GM19324 (cell line): ENCODE measurements at regions not wholly inside any gene's neighbourhood (a gene's known extent, or its start where the extent isn't known, plus 50 kb on each side); places are given as distances from the start of the nearest gene placed in this dataset.

Experiments
- ATAC-seq: cut with Tn5 transposase; IDR thresholded peaks from one replicate; pipeline ENCODE4 v1.9.1; 2021; ENCODE audit warnings: mild to moderate bottlenecking, moderate library complexity; ENCODE audit not compliant: unreplicated experiment, low FRiP score

DNA sequence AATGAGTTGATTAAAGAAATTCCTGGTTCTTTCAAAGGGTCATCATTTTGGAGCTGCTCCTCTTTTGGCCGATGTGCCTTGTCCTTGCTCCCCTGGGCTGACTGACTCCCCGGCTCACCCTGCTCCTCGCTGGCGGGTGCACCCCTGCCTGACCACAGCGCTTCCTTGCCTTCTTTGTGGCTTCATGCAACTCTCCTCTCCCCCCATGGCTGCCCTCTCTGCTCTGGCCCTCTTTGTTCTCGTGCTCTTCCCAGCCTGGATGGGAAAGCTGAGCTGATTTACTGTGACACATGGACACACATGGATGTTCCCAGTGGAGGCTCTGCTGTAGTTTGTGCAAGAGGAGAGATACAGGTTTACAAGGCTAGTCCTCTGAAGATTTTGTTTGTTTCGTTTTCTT is 234.6 kb downstream of the HAUS1 start:
- ATAC-seq, result no peak

DNA sequence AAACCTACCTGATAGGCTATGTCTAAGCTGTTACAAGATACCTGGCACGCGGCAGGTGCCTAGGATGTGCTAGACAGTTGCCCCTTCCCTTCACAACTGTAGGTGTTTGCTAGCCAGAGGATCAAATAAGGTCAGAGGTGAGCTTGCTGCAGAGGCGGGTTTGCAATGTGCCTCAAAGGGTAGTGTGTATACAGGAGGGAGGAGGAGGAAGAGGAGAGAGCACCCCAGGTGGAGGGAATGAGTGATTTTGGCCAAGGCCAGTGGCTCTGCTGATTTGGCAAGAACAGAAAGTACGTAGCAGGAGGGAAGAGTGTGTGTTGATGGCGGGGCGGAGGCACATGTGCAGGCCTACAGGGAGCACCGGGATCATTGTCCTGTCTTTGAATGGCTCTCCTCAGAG is 236.5 kb downstream of the HAUS1 start:
- no peak for ATAC-seq

DNA sequence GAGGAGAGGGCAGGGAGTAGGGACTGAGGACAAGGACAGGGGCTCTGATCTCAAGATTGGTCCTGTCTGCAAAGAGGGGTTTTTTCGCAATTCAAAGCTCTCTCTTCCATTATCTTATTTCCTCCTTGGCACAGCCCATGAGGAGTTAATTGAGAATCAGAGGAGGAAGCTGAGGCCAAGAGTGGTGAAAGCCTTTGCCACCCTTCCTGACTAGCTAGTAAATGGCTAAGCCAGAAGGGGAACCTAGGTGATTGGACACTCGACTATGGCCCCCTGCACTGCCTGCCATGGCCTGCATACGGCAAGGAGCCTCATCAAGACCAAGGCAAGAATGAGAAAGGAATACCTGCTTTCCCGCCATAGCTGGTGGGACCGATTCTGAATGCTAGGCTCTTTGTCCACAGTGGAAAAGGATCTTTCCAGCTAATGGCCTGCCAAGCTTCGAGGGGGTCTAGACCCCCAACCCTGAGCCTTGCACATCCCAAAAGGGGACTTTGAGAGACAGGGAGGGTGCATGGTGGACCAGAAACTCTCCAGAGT is 237.9 kb downstream of the HAUS1 start:
- no peak for ATAC-seq

DNA sequence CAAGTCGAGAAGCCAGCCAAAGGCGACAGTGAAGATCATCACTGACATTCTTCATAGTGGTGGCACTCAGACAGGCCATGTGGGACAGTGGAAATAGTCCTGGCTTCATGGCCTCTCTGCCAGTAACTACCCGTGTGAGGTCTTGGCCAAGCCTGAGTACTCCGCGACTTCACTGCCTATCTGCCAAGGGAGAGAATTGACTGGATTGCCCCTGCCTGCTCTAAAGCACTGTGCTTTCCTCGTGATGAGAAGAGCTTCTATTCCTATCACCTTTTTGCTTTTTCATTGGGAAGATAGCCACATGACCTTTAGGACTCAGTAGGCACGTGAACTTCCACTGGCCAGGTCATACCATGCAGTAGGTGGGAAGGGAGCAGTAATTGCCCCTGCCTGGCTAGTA is 239.3 kb downstream of the HAUS1 start:
- no peak for ATAC-seq

DNA sequence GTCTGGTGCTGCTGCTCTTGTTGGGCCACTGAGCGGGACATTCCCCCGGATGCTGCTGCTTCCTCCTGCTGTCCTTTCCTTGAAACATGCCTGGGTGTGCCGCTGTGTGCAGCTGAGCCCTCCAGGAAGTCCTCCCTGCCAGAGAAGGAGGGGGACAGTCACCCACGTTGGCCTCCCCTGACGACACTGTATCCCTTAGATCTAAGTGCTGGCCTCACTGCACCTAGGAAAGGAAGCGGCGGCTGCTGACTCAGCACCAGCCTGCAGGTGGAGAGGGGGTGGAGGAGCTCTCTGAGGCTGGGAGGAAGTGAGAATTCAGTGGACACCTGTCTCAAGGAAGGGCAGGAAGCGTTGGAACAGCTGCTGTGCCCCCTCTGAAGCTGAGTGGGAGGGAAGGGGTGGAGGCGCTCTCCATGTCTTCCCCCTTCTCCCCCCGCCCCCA is 239.8 kb downstream of the HAUS1 start:
- ATAC-seq, result peak; percentile 57

DNA sequence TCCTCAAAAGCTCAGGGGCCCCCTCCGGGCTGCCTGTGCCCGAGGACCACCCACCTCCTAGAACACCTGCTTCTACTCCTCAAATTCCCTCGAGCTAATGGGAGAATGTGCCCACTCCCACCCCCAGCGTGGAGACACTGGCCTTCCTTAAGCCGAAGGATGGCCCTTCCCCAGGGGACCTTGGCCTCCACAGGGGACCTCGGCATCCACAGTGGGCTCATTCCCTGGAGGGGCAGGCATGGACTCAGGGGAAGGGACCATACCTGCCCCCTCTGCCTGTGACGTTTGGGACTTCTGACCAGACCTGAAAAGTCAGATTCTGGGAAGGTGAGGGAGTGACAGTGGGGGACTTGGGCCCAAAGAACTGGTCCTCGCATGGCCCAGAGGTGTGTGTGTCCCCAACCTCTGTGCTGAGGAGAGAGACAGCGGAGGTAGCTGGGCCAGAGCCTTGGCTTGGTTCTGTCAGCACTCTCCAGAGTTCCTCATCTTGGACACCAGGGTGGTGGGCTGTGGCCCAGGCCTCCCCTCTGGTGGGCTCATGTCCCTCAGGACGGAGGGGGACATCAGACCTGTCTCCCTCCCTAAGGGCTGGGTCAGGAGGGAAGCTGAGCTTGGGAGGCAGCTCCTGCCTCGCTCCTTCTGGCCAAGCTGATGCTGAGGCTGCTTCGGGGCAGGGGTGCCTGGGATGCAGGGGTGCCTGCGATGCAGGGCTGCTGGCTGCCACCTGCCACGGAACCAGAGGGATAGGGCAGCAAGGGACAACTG is 240.4 kb downstream of the HAUS1 start:
- no peak for ATAC-seq

DNA sequence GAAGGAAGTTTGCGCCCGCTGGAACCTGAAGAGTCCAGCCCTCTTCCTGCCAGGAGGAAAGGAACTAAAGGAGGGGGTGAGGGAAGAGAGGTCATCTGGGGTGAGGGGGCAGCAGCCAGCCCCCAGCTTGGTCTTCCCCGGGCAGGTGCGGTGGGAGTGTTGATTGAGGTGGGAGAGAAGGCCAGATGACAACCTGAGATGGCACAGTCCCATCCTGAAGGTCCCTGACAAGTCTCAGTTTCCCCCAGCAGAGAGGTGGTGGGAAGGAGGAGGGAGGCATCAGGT is 240.9 kb downstream of the HAUS1 start:
- no peak for ATAC-seq

DNA sequence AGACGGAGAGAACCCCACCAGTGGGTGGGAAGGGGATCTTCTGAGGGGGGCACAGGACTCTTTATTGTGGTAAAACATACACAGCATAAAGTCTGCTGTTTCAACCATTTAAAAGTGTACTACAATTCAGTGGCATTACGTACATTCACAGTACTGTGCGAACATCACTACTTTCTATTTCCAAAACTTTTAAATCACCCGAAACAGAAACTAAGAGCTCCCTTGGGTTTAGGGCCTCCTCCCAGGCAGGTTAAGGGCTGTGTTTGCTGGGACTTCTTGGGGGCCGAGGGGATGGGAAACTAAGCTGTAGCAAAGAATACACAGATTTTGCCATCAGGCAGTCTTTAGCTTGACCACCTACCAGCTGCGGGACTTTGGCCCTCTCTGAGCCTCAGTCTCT is 242.0 kb downstream of the HAUS1 start:
- no peak for ATAC-seq

DNA sequence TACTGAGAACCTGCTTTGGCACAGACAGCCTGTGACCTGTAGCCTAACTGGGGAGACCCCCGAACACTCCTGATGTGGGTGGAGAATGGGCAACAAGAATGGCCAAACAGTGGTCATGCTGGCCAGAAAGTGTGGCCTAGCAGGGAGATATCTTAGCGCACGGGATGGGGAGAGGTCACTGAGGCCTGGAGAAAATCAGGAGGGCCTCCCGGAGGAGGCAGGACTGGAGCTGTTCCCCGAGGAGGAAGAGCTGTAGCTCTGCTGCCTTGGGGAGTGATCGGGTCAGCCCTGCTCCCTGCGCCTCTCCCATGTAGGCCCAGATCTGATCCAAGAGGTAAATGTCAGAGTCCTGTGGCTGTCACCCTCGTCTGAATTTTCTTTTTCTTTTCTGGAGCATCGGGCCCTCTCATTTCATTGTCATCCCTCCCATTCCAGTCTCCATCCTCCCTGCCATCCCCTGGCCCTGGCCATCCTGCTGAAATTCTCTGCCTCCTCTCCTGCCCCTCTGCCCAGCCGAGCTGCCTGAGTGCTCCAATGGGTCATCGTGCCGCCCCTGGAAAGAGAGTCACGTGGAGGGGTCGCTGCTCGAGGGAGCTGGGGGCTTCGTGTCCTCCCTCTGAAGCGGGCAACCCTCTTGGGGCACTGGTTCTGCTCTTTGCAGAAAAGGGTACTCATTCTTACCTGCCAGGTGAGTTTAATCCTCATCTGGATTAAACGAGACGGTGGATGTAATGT is 242.9 kb downstream of the HAUS1 start:
- ATAC-seq, result no peak

DNA sequence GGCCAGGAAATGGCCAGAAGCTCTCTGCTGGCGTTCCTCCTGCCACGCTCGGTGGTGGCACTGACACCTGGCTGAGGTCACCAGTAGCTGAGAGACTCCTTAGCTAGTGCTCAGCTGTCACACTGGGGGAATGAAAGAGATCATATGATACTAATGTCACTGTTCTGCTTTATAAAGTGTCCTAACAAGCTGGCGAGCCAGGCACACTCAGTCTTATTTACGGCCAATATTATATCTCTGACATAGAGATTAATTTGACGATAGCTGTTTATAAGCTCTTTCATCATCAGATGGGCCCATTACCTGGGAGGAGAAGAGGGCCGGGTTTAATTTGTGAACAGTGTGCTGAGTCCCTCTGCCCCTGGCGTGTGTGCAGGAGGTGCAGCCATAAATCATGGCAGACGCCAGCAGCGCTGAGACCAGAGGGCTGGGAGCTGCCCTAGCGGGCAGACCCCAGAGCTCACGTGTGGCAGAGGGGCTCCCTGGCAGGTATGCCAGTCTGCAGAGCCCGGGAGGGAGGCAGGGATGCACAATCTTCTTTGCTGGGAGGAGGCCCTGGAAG is 246.5 kb downstream of the HAUS1 start:
- ATAC-seq, result no peak

DNA sequence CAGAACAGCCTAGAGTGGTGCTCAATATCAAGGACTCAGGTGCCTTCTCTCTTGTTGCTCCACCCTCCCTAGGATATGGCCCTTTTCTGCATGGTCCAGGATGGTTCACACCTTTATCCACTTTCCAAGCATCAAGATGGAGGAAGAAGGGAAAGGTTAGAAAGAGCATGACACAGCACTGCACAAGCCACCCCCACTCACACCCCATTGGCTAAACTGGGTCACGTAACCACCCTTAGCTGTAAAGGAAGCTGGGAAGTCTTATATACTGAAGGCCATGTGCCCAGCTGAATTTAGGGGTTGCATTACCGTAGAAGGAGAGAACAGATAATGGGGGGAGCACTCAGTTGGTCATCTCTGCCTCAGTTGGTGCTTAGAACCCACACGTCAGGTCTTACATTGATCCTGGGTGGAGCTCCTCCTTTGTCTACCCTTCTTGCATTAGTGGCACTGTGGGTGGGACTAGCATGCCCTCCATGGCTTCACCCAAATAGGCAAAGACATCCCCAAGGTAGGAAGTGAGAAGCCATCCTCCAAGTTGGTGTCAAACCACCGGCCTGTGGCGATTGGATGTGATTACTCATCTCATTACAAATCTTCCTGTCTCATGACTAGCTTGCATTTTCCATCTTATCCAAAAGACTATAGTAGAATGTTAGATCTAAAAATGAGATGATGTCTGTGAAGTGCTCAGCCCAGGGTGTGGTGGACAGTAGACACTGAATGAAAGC is 248.5 kb downstream of the HAUS1 start:
- ATAC-seq, result no peak

DNA sequence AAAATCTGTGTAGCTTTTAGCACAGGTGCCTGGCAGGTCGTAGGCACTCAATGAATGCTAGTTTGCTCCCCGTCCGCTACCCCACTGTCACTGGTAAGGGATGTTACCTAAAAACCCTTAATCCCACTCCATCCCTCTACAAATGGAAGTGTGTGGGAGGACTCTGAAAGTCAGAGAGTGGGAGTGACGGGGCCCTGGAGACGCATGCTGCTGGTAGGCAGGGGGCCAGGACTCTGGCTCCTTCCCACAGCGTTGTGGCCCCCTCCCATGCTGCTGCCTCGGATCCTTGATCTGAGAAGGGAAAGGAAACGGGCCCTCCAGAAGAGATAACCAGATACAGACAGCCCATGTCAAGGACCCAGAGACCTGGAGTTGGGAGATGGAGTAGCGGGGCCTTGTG is 249.3 kb downstream of the HAUS1 start:
- no peak for ATAC-seq

DNA sequence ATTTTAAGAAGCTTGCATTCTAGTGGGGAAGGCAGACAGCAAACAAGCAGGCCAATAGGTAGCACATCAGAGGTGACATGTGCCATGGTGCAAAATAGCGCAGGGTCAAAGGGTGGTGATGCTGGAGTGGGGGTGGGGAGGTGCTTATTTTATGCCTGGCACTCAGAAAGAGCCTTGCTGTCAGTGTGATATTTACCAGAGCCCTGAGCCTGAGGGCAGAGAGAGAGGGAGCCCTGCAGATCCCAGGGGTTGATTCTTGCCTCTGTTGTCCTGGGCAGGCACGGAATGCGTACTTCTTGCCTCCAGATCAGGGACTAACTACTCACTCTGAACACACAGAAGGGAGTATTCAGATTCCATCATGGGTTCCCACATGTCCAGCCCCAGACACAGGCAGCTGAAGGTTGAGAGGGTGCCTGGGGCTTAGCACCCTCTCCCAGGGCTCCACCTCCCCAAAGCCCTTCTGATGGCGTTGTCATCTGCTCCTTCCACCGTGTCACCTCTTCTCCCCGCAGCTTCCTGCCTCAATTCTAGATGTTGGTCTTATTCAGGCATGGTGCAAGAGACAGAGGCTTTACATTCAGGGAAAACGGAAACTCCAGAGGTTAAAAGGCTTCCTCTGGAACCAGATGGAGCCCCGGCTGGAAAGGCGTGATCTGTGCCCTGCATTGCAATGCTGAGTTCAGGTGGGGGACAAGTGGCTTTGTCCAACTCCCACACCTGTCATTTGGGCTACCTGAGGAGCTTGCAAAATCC is 252.3 kb downstream of the HAUS1 start:
- no peak for ATAC-seq

DNA sequence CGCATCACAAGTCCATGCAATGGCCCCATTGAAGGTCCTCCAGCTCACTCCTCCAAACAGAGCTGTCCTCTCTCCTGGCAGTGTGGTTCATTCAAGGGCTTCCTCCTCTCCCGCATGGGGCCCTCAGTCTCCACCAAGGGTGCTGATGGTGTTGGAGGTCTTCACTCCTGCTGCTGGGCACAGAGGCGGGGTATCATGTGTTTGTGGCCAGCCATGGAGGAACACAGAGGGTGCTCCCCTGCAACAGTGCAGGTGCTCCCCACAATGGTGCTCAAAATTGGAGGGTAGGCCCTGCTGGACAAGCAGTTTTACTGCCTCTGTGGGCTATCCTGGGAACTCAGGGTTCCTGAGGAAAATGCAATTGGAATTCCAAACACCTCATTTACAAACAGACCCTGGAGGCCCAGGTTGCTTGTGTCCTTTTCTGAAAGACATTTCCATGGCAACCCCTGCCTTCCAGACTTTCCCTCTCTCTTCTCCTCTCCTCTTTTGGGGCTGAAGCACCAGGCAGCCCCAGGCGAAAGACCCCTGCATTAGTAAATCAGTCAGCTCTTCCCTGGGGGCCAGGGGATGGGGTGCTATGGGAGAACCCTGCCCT is 256.0 kb downstream of the HAUS1 start:
- ATAC-seq, result no peak

DNA sequence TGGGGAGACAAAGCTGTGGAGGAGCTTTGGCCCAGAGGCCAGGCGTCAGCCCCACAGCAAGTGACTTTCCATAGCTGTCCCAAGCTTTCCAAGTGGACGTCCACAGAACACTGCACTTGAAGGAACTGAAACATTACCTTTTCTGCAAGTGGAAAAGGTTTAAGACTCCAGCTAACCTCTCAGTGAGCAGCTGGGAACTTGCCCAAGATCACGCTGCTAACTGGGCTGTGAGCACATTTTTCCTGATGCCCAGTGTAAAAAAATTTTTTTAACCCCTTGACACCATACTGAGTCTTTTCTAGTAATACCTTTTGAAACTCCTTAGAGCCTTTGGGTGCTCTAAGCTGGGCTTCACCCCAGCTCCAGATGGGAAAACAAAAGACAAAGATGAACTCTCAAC is 256.7 kb downstream of the HAUS1 start:
- no peak for ATAC-seq

DNA sequence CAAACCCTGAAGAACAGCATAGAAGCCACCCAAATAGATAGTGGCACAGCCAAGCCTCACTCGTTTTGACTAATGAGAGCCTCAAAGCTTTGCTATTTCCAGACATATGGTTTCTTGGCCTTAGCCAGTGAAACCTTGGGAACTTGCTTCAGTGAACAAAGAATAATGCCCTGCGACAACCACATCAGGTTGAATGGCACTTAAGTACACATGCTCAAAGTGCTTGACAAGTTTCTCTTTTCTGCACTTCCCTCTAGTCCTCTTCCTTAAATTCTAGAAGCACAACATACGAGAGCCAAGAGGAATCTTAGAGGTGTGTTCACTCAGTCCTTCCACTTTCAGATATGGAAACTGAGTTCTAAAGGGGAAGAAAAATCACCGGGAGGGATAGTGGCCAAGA is 258.3 kb downstream of the HAUS1 start:
- ATAC-seq, result no peak

DNA sequence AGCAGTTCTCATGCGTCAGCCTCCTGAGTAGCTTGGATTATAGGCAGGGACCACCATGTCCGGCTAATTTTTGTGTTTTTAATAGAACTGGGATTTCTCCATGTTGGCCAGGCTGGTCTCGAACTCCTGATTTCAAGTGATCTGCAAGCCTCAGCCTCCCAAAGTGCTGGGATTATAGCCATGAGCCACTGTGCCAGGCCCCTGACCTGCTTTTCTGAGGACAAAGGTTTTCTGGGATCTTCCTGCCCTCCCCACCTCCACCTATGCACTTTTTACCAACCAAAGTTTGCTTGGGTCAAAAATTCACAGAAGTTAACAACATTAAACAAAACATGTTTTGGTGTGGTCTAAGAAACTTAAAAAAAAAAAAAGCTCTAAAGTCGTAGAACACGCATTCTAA is 259.9 kb downstream of the HAUS1 start:
- no peak for ATAC-seq

DNA sequence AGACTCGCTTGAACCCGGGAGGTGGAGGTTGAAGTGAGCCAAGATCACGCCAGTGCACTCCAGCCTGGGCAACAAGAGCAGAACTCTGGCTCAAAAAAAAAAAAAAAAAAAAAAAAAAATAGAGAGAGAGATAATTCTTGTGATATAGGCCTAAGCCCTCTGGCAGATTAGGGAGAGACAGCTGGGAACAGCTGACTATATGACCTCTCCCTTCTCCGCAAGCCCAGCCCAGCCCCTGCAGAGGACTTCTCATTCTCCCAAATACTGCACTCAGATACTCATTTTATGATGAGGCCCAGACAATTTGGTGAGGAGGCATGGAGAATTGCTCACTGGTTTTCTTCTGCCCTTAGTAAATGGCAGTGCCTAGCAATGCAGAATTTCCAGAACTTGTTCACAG is 262.0 kb downstream of the HAUS1 start:
- ATAC-seq, result no peak

DNA sequence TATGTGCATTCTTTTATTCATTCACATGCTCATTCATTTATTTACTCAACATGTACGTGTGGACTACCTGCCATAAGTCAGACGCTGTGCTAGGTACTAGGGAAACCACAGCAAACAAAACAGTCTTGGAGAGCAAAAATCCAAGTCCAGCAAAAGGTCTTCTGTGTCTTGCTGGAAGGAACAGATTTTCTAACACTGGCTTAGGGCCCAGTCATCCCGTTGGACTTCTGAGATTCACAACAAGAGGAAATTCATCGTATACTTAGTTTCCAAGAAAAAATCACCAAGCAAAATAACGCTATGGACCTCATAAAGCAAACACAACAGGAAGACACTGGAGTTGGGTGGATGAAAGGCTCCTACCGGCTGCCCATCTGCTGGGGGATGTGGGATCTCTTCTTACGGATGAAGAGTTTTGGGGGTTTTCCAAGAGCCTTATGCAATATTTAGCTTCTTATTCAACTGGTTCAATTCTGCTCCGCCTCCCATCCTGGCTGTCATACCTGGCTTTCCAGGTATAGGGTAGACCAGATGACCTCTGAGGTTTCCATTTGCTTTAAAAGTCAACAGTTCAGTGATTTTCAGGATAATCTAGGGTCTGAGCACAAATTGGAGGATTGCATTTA is 262.7 kb downstream of the HAUS1 start:
- no peak for ATAC-seq

DNA sequence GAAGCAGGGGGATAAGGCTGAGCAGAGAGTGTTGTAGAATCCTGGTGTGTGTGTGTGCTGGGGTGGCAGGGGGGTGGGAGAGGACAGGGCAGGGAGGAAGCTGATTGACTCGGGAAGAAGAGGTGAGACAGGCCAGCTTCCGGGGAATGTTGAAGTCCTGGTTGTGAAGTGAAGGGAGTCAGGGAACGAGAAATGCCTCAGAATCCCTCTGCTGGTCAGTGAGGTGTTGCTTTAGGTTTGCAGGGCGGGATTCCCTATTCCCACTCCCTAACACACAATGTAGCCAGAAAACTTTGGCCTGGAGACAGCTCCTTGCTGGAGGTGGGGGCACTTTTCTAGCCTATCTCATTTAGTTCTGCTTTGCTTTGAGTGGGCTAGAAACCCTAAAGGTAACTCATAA is 265.1 kb downstream of the HAUS1 start:
- ATAC-seq, result no peak
